ENCODE measurements at regions not wholly inside any gene's neighbourhood (a gene's known extent, or its start where the extent isn't known, plus 50 kb on each side); places are given as distances from the start of the nearest gene placed in this dataset.

DNA sequence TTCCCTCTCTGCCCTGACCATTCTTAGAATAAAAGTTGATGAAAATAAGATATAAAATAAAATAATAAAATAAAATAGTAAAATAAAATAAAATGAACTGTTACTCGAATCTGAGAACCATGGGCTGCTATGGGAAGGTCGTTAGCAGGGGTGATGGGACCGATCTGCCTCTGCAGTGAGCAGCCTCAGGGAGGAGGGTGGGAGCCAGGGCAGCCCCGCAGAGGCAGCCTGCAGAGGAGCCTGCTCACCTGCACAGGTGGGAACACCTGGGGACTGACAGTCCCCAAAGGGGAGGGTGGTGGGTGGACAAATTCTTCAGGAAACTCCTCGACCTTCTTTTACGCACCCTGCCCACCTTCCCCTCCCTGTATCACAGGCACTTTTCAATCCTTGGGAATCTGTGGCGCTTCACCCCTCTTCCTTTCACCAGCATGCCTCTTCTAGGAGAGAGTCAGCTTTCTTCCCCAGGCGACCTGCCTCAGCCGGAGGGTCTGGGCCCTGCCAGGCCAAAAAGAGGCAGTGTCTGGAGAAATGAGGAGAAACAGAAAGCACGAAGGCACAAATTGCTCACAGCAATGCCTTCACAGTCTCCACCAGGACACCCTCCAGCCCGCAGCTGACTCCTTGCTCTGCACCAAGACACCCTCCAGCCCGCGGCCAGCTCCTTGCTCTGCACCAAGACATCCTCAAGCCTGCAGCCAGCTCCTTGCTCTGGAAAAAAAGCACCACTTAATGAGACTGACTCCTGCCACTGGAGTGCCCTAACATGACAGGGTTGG lies 368.4 kb upstream of the SHH start:
- TF ChIP-seq CTCF (IDR thresholded peaks at IDR 0.05; ENCODE audit: insufficient read depth, low read length) (no peak), REST (IDR thresholded peaks at IDR 0.05; ENCODE audit: insufficient replicate concordance, low read depth) (no peak), SPI1 (IDR thresholded peaks at IDR 0.05; ENCODE audit: borderline replicate concordance, low read depth) (no peak), POLR2AphosphoS5 (IDR thresholded peaks at IDR 0.05; ENCODE audit: low read depth) (no peak), GABPA (IDR thresholded peaks at IDR 0.05; ENCODE audit: low read depth) (no peak)
